HEK293T (cell line): ENCODE measurements at regions not wholly inside any gene's neighbourhood (a gene's known extent, or its start where the extent isn't known, plus 50 kb on each side); places are given as distances from the start of the nearest gene placed in this dataset.

Experiments
- HDGF ChIP-seq: fragments of 450-650 bp; IDR thresholded peaks from 2 replicates; pipeline ENCODE4 v1.6.1; 2017; ENCODE audit warnings: antibody characterized with exemption, borderline replicate concordance
- TARDBP ChIP-seq: fragments of 450-650 bp; IDR thresholded peaks from 2 replicates; pipeline ENCODE4 v1.6.1; 2016

DNA sequence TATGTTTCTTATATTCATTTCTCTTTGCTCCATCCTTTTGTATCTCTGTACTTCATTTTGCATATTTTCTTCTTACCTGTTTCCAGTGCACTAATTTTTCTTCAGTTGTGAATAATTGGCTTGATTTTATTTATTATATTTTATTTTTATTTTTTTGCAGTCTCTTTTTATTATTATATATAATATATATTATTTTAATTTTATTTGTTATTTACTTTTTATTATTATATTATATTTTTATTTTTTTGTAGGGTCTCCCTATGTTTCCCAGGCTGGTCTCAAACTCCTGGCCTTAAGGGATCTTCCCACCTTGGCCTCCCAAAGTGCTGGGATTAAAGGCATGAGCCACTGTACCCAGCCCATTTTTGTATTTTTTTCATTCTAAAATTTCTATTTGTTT, 213.1 kb upstream of the TSC22D2 start:
- TF ChIP-seq HDGF (no peak), TARDBP (no peak)
